Hematopoietic multipotent progenitor cell treated with erythropoietin and hydrocortisone succinate and interleukin-3 and kit ligand, for 8 days (in vitro differentiated cells): ENCODE measurements at regions not wholly inside any gene's neighbourhood (a gene's known extent, or its start where the extent isn't known, plus 50 kb on each side); places are given as distances from the start of the nearest gene placed in this dataset.

Experiments
- DNase-seq: peaks from one replicate; pipeline ENCODE4 v3.0.0-alpha.2; 2015

DNA sequence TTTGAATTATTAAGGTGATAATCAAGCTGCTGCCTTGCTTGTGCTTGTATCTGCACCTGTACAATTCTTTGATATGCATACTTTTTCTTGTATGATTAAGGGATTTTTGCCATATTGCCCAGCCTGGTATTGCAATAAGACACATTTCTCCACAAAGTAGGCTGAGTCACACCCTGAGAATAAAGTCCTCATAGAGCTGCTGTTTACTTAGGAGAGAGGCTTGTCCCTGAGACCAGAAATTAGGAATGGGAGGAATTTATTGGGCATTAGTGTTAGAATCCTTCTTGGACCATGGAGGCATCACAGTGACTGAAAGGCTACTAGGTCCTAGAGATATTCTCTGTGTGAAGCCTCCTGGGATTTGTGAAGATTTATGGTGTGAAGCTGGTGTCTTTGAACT, 506.8 kb upstream of the FBXO33 start:
- DNase-seq: no peak

DNA sequence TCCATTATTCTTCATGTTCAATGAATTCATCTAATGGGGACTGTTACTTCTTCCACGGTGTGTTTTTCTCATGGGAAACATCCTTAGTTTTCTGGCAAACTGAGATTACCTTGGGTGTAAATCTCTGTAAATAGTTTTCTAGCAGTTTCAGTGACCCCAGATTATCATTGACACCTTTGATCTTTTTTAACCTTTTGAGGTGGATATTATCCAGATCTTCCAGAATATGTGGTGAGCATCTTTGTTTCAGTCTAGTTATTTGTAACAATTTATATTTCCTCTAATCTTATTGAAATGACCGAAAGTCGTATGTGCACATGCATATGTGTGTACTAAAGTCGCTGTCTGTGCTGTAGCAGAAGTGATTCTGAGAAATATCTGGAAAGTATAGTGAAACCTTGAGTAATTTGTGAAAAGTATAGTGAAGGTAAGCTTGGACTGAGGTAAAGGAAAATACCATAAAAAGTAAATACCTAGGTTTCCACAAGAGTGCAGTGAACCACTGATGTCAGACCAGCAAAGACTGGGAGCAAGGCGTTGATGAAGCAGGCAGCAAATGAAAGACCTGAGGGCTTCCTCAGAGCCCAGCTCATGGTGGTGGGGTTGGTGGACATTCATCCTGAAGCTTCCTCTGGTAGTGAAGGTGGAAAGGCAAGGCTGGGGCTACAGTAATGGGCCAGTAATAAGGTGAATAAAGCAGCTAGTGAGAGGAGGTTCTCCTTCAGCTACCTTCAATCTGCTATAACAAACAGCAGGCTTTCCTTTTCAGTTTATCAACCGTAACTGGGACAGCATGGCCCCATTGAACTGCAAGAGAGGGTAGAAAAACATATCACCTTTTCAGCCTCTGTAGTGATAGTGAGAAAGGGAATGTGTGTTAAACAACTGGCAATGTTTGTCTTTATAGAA, 480.2 kb upstream of the FBXO33 start:
- no peak for DNase-seq

DNA sequence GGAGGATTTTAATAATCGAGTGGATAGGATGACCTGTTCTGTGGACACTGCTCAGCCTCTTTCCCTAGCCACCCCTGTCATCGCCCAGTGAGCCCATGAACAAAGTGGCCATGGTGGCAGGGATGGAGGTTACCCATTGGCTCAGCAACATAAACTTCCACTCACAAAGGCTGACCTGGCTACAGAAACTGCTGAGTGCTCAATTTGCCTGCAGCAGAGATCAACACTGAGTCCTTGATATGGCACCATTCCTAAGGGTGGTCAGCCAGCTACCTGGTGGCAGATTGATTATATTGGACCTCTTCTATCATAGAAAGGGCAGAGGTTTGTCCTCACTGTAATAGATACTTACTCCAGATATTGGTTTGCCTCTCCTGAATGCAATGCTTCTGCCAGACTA, 465.4 kb upstream of the FBXO33 start:
- no peak for DNase-seq

DNA sequence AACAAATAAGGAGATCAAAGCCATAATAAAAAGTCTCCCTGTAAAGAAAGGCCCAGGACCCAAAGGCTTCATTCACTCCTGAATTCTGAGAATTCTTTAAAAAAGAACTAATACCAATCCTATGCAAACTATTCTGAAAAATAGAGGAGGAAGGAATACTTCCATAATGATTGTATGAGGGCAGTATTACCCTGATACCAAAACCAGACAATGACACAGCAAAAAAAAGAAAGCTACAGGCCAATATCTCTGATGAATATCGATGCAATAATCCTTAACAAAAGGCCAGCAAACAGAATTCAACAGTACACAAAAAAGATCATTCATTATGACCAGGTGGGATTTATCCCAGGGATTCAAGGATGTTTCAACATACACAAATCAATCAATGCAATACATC, 457.8 kb upstream of the FBXO33 start:
- no peak for DNase-seq

DNA sequence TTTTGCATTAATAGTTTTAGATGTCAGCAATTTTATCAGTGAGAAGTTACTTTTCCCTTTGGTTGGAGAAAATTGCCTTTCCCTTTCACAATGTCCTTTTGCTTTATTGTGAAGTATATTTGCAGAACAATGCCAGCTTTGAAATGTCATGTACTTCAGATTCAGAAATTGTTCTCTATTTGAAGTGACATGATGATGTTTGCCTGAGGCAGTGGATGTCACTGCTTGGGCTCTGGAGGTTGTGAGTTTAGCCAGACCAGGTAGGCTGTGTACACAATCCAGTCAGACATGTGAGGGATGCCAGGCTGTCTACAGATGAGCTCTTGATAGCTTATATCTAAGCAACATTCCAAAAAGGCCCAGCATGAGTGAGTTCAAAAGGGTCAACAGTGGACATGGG, 451.9 kb upstream of the FBXO33 start:
- DNase-seq: no peak

DNA sequence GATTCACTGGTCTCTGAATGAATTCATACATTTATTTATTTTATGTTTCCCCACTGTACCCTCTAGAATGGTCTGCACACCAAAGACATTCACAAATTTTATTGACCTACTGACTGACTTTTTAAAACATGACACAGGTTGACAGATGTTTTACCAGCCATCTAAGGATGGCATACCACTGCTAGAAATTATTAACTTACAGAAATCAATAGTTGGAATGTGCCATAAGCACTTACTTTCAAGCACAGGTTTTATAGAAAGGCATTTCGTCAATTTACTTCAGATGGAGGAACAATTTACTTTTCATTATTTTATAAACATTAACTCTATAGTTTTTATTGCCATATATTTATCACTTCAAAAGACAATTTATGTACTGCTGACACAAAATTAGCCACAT, 448.7 kb upstream of the FBXO33 start:
- DNase-seq: no peak

DNA sequence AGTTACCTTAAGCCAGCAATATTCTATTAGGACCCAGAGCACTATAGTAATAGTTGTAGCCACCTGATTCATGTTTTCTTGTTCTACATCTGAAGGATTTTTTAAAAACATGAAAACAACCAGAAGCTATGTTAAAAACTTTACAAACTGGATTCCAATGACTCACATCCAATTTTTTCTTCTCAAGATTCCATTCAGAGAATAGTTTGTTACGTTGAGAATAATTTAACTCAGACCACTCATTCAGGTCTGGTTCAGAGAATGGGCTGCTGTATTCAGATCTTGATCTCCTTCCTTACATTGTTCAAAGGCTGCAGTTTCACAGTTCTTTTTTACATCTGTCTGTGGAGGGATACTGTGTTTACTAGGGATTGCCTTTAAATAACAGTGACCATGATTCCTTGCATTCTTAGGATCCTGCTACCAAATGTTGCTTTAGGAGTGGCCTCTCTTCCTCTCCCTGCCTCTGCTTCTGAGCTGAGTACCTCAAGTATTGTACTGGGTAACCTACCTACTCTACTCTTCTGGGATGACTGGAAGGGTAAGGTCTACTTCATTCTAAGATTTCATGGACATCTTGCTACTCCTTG, 448.0 kb upstream of the FBXO33 start:
- no peak for DNase-seq

DNA sequence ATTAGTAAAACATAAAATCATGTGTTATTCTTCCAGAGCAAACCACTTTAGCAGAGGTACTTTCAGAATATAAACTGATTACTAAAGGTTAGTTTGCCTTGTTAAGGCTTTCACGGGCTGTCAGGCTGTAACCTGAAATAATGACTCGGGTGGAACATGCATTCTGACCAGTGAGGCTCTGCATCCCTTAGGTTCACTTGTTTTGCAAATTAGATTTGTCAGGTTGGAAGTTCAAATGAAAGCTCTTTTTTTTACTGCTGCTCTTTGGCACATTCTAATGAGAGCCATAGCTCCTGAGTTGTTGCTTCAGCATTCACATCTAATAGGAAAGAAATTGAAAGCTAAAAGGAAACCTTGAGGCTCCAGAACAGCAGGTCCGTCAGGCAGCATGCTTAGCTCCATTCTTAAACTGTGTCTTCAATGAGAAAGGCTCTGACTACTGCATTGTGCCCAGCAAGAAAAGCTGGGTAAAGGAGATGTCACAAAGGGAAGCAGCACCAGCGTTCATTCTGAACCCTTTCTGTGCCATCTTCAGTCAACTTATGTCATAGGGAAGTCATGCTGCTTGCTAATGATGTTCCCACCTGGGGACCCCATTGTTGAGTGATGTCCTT, 445.5 kb upstream of the FBXO33 start:
- DNase-seq: no peak

DNA sequence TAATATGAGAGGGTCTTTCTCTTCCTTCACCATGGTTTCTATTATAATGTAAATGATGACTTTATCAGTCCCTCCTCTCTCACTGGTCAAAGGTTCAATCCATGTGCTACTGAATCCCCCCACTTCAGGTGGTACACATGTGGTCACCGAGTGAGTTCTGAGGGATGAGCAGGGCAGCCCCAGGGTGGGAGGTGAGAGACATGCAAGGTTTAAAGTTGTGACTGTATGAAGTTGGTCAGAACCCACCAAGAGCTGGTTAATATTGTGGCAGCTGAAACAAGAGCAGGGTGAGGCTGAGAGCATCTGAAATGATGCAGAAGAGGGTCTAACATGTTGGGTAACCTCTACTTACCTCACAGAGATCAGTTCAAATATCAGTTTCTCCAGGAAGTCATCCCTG, 444.7 kb upstream of the FBXO33 start:
- no peak for DNase-seq

DNA sequence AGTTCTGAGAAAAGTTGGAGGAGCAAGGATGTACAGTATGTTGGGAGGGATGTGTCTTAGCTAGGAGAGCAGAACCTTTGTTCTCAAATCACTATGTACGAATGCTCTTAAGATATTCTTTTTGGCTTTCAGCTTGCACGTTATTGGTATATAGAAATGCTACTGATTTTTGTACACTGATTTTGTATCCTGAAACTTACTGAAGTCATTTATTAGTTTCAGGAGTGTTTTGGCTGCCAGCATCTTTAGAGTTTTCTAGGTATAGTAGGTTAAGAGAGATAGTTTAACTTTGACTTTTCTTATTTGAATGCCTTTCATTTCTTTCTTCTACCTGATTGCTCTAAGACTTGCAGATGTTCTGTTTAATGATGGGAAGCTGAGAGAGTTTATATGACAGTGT, 442.8 kb upstream of the FBXO33 start:
- no peak for DNase-seq

DNA sequence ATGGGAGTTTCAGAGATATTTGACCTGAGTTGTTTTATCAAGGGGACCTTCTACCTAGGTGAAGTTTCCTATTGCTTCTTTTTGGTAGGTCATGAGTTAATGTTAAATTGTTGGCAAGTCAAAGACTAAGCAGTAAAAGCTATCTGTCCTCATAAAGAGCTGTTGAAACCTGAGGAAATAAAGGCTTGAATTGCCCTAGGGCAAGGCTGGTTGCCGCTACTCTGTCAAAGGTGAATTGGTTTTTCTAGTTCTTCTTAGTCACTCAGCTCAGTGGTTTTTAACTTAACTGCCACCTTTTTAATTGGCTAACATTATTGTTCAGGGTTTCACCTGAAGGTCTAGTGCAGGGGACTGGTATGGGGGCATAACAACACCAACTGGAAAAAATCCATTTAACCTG, 441.6 kb upstream of the FBXO33 start:
- no peak for DNase-seq

DNA sequence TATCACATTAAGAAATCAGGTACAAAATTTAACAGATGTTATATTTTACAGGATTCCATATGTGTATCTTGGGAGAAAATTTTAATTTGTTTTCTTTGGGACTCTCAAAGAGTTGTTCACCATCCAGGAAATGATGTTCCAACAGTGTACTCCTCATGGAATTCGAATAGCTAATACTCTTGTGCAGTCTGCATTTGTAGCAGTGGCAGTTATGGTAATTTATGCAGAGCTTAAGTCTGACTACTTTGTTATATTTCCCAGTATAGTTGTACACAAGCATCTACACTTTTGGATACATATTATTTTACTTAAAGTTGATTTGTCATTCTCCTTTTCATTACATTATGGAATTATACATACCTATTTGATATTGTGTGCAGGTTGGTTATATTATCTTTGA, 436.7 kb upstream of the FBXO33 start:
- DNase-seq: no peak

DNA sequence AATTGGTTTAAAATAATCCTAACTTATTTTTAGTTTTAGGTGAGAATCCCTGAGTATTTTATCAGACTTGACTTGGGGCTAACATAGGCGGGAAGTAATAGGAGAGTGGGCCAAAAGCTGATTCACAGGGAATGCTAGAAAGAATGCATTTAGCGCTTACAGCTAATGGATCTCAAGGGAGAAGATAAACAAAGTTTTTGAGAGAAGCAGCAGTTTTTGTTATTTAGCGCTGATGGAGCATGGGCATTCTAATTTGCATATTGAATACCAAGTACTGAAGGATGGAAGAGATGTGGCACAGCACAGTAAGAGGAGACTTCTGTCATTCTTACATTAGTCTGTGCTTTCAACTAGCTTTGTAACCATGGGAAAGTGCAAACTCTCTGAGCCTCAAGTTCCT, 436.0 kb upstream of the FBXO33 start:
- no peak for DNase-seq

DNA sequence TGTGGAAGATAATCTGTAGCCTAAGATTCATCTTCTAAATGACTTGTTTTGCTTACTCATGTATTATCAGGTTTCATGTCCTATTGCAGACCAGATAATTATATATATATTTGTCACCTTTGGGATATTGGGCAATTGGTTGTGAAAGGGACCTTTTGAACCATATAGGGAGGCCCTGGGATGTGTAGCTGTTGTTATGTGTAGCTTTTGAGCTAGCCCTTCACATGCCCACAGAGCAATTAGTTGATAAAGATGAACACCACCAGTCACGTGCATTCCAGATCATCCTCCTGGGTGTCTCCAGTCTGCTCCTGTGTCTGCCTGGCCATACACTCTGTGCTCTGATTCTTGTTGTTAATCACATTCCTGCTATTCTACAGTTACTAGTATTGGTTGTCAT, 431.2 kb upstream of the FBXO33 start:
- no peak for DNase-seq

DNA sequence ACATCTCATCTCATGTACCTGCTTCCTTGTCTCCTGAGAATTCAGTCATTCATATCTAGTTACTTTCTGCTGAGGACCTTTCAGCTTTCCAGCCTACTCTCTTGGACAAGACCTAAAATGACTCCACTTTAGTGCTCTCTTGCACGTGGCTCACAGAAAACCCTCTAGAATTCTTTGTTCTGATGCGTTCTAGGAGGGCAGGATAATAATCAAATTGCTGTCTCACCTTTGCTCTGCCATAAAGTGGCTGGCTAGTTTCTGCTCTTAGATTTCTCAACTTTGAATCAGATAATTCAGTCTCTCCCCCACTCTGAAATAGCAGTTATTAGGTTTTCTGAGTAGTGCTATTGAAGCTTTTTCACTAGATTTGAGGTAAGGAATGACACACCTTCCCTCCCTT, 429.5 kb upstream of the FBXO33 start:
- no peak for DNase-seq

DNA sequence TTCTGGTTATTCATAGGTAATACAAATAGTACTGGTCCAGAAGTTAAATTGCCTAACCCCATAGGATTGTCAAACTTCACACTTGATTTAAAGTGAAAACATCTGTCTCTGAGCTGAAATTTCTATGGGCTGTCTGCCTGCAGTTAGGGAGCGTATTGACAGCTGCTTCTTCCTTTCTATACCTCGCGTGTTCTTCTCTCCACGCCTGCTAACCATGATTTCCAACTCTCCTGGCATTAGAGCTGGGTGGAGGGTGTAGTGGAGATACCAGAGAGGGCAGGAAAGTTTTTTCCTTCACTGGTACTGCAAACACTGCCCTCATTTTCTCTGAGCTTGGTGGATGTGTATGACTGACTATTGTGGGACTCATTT, 429.0 kb upstream of the FBXO33 start:
- no peak for DNase-seq

DNA sequence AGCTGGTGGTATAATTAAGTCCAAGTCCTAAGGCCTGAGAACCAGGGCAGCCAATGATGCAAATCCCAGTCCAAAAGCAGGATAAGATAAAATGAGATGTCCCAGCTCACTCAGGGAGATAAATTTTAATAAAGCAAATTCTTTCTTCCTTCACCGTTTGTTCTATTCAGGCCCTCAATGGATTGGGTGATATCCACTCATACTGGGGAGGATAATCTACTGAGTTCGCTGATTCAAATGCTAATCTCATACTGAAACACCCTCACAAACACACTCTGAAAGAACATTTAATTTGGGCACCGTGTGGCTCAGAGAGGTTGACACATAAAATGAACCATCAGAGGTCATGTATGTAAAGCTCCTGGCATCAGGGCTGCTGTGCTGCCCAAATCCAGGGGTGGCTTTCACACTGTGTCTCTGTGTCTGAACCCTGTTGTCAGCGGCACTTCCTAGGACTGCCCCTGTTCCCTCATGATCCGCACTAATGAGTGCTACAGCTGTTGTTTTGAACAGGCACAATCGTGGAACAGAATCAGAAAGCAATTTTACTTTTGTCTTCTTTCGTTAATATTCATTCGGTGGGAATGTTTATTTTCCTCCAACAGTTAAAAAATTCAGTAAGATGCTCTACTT, 428.5 kb upstream of the FBXO33 start:
- no peak for DNase-seq

DNA sequence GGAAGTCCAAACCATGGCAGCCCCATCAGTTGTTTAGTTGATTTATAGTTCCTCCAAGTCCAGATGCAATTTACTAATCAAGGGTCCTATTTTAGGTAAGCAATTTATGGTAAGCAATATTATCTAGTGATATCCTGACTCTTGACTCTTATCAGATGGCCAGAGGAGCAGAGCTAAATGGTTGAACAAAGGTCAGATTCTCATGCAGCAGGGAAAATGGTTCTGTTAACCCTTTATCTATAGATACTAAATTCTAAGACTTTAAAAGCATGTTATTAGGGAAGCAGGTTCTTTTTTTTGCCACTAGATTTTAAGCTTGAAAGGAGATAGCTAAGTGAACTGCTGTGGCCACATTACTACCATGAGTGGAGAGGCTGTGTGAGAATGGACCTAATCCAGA, 427.1 kb upstream of the FBXO33 start:
- no peak for DNase-seq

DNA sequence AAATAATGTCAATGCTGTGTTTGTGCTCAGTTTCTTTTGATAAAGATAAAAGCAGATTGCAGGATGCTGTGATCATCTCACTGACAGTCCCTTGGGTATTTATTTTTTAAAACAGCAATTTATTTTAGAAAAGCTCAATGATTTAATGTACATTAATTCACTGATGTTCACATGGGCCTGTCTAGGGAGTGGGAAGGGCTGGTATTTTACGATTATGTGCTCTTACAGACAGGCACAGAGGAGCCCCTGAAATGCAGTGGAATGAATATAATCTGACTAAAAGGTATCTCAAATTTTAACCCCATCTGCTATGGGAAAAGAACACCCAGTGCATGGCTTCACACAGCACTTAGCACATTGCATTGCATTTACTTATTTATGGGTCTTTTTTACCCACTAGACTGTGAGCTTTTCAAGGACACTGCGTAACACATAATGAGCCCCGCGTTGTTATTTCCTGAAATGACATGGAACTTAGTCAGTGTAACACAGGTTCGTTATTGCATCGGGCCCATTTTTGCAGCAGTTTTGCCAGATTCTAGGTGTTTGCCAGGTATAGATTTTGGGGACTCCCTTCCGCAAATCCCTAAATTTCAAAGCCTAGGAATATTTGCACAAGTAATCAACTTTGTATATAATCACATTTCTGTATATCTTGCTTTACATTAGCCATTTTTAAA, 425.3 kb upstream of the FBXO33 start:
- no peak for DNase-seq

DNA sequence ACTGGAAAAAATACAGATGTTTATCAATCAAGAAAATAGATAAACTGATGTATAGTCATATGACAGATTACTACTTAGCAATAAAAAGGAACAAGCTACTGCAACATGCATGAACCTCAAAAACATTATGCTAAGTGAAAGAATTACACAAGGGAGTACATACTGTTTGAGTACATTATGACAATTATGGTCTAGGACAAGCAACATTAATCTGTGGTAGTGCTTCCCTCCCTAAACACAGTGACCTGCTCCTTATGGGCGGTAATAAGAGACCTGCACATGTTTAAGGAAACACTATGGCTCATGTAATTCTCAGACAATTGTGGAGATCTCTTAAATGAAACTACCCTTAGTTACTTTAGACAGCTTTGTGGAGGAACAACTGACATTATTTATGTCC, 421.2 kb upstream of the FBXO33 start:
- DNase-seq: no peak

DNA sequence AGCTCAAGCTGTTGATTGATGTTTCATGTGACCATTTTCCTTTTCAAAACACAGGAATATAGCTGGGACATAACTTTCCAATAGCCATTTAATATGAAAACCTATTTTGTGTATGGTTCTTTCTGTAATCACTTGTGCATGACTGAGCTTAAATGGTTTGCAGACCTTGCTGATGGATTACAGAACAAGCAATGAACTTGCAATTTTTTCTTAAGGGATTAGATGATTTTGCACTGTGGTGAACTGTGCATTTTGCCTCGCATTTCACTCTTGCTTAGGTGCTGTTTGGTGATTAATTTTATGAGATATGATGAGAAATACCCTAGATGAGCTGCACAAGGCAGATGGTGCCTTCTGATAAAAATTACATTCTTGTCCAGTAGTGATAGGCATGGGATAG, 419.0 kb upstream of the FBXO33 start:
- DNase-seq: no peak

DNA sequence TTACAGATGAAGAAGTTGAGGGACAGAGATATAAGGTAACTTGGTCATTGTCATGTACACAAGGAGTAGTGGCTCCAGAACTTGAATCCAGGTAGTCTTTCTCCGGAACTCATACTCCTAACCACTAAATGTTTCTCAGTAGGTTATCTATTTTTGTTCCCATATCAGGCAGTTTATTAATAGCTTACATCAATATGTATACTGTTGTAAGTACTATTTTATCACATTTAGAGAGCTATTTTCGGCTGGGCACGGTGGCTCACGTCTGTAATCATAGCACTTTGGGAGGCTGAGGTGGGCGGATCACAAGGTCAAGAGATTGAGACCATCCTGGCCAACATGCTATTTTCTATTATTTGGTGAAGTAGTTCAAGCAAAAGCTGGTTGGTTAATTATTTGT, 415.6 kb upstream of the FBXO33 start:
- no peak for DNase-seq

DNA sequence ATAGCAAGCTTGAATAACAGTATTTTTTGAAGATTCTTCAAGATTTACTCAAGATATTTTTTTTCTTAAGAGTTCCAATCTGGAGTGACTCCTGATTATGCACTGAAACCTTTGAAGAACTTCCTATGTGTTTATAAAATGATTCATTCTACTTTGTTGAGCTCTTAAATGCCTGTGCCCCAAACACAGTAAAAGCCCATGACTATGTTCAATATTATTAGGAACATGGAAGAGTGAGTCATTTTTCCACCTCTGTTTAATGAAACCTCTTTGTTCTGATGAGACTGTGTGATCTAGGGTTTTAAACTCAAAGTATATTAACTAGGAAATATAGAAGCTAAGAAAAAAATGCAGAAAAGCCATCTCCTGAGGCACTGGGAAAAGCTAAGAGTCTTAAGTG, 415.0 kb upstream of the FBXO33 start:
- DNase-seq: no peak
